Adrenal gland (tissue), 5 donors: ENCODE measurements at regions not wholly inside any gene's neighbourhood (a gene's known extent, or its start where the extent isn't known, plus 50 kb on each side); places are given as distances from the start of the nearest gene placed in this dataset.

Experiments used
- POLR2A ChIP-seq, 2 donors: fragments of 450-650 bp; IDR thresholded peaks; one replicate each; pipeline ENCODE4 v1.6.1; 2017; ENCODE audit warnings: antibody characterized with exemption in 2 of 2, mild to moderate bottlenecking in 2 of 2, moderate library complexity in 1 of 2
- TF ChIP-seq, protein P1 (sequence below), 6 experiments: fragments of 450-650 bp in 4 of 6; fragments of 200-600 bp in 2 of 6; sonication (generic) in 1 of 6; IDR thresholded peaks; 1 replicate in 5 of 6; 2 replicates in 1 of 6; pipeline versions ENCODE4 v1.5.1 to v1.8.0; 2016 to 2021; ENCODE audit warnings: antibody characterized with exemption in 6 of 6, mild to moderate bottlenecking in 2 of 6, moderate library complexity in 1 of 6
- donor health status: DM: no; HTN: no; CAD: no.

DNA sequence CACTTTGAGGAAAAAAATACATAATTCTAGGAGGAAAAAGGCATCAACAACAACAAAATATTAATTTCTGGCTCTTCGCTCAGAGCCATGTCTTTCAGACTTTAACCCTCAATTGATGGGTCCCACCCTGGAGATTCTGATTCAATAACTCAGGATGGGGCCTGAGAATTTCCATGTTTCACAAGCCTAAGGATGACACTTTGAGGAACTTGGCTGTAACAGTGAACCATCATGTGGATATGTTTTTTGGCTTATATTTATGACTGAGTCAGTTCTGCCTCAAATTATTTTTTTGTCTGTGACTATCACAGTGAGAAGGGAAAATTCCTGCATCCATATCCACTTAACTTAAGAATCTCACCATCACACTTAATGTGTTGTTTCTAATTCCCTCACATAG, 504.6 kb downstream of the RASEF start:
- TF ChIP-seq, protein P1, sequence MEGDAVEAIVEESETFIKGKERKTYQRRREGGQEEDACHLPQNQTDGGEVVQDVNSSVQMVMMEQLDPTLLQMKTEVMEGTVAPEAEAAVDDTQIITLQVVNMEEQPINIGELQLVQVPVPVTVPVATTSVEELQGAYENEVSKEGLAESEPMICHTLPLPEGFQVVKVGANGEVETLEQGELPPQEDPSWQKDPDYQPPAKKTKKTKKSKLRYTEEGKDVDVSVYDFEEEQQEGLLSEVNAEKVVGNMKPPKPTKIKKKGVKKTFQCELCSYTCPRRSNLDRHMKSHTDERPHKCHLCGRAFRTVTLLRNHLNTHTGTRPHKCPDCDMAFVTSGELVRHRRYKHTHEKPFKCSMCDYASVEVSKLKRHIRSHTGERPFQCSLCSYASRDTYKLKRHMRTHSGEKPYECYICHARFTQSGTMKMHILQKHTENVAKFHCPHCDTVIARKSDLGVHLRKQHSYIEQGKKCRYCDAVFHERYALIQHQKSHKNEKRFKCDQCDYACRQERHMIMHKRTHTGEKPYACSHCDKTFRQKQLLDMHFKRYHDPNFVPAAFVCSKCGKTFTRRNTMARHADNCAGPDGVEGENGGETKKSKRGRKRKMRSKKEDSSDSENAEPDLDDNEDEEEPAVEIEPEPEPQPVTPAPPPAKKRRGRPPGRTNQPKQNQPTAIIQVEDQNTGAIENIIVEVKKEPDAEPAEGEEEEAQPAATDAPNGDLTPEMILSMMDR (IDR thresholded peaks at IDR 0.05): no peak
- no peak for TF ChIP-seq POLR2A (IDR thresholded peaks at IDR 0.05)
